ENCODE measurements at regions not wholly inside any gene's neighbourhood (a gene's known extent, or its start where the extent isn't known, plus 50 kb on each side); places are given as distances from the start of the nearest gene placed in this dataset.
"Not testable (repeated sequence)": the region's sequence is repeated elsewhere in the genome, so short reads cannot be mapped to it uniquely, and the experiment has no call there.

- not testable (repeated sequence) for H3K9ac ChIP-seq (ENCODE audit: low read depth, low read length); H3K4me3 ChIP-seq (ENCODE audit: low read depth, low read length); H3K27me3 ChIP-seq (ENCODE audit: control insufficient read depth, insufficient read depth, low read length); H3K4me1 ChIP-seq (ENCODE audit: control insufficient read depth, insufficient read depth, low read length); H3K36me3 ChIP-seq (ENCODE audit: control insufficient read depth, insufficient read depth, low read length); H3K27ac ChIP-seq (ENCODE audit: low read depth, low read length); H3K9me3 ChIP-seq (ENCODE audit: control insufficient read depth, insufficient read depth, low read length)
Observed at GRCh38 chr17:13659051-13659450, 57.3 kb upstream of the HS3ST3A1 start.

- H3K4me3 ChIP-seq (ENCODE audit: low read depth, low read length): no peak overlapping the region
- no peaks in the 10 kb centered on the region; the same call in 1 of the 2 replicates for H3K9me3 ChIP-seq (ENCODE audit: control insufficient read depth, insufficient read depth, low read length)
- H3K36me3 ChIP-seq (ENCODE audit: control insufficient read depth, insufficient read depth, low read length): no peaks in the 10 kb centered on the region
- H3K4me1 ChIP-seq (ENCODE audit: control insufficient read depth, insufficient read depth, low read length): peaks cover 4% of the 10 kb centered on the region
- no peaks in the 10 kb centered on the region for H3K27me3 ChIP-seq (ENCODE audit: control insufficient read depth, insufficient read depth, low read length)
- H3K9ac ChIP-seq (ENCODE audit: low read depth, low read length): no peak overlapping the region
- H3K27ac ChIP-seq (ENCODE audit: low read depth, low read length): no peak overlapping the region
Observed at GRCh38 chr17:13665872-13666635, 64.3 kb upstream of the HS3ST3A1 start.

GRCh38 chr17:13671341-13671740 lies 69.6 kb upstream of the HS3ST3A1 start:
- H3K27ac ChIP-seq (ENCODE audit: low read depth, low read length): peak overlapping the region; percentile 85
- H3K27me3 ChIP-seq (ENCODE audit: control insufficient read depth, insufficient read depth, low read length): no peaks in the 10 kb centered on the region
- H3K4me1 ChIP-seq (ENCODE audit: control insufficient read depth, insufficient read depth, low read length): peaks cover 12% of the 10 kb centered on the region
- H3K36me3 ChIP-seq (ENCODE audit: control insufficient read depth, insufficient read depth, low read length): no peaks in the 10 kb centered on the region
- H3K9me3 ChIP-seq (ENCODE audit: control insufficient read depth, insufficient read depth, low read length): no peaks in the 10 kb centered on the region
- no peak overlapping the region for H3K9ac ChIP-seq (ENCODE audit: low read depth, low read length)
- H3K4me3 ChIP-seq (ENCODE audit: low read depth, low read length): no peak overlapping the region

- no peaks in the 10 kb centered on the region for H3K9me3 ChIP-seq (ENCODE audit: control insufficient read depth, insufficient read depth, low read length)
- H3K9ac ChIP-seq (ENCODE audit: low read depth, low read length): no peak overlapping the region
- peaks cover 12% of the 10 kb centered on the region for H3K4me1 ChIP-seq (ENCODE audit: control insufficient read depth, insufficient read depth, low read length)
- H3K4me3 ChIP-seq (ENCODE audit: low read depth, low read length): no peak overlapping the region
- H3K27me3 ChIP-seq (ENCODE audit: control insufficient read depth, insufficient read depth, low read length): no peaks in the 10 kb centered on the region
- H3K27ac ChIP-seq (ENCODE audit: low read depth, low read length): peak overlapping the region; percentile 85
- H3K36me3 ChIP-seq (ENCODE audit: control insufficient read depth, insufficient read depth, low read length): no peaks in the 10 kb centered on the region
Observed at GRCh38 chr17:13671771-13672170, 70.0 kb upstream of the HS3ST3A1 start.

GRCh38 chr17:13678361-13678760 lies 76.6 kb upstream of the HS3ST3A1 start:
- Histone ChIP-seq H3K9me3 (ENCODE audit: control insufficient read depth, insufficient read depth, low read length) (no peaks in the 10 kb centered on the region), H3K9ac (ENCODE audit: low read depth, low read length) (no peak overlapping the region), H3K4me3 (ENCODE audit: low read depth, low read length) (no peak overlapping the region), H3K36me3 (ENCODE audit: control insufficient read depth, insufficient read depth, low read length) (no peaks in the 10 kb centered on the region), H3K4me1 (ENCODE audit: control insufficient read depth, insufficient read depth, low read length) (no peaks in the 10 kb centered on the region), H3K27me3 (ENCODE audit: control insufficient read depth, insufficient read depth, low read length) (no peaks in the 10 kb centered on the region), H3K27ac (ENCODE audit: low read depth, low read length) (no peak overlapping the region)

- H3K4me3 ChIP-seq (ENCODE audit: low read depth, low read length): no peak overlapping the region
- no peak overlapping the region for H3K27ac ChIP-seq (ENCODE audit: low read depth, low read length)
- no peaks in the 10 kb centered on the region for H3K36me3 ChIP-seq (ENCODE audit: control insufficient read depth, insufficient read depth, low read length)
- H3K9ac ChIP-seq (ENCODE audit: low read depth, low read length): no peak overlapping the region
- no peaks in the 10 kb centered on the region for H3K27me3 ChIP-seq (ENCODE audit: control insufficient read depth, insufficient read depth, low read length)
- no peaks in the 10 kb centered on the region for H3K4me1 ChIP-seq (ENCODE audit: control insufficient read depth, insufficient read depth, low read length)
- no peaks in the 10 kb centered on the region for H3K9me3 ChIP-seq (ENCODE audit: control insufficient read depth, insufficient read depth, low read length)
Observed at GRCh38 chr17:13678841-13679240, 77.1 kb upstream of the HS3ST3A1 start.

- Histone ChIP-seq H3K27me3 (ENCODE audit: control insufficient read depth, insufficient read depth, low read length) (no peaks in the 10 kb centered on the region), H3K9ac (ENCODE audit: low read depth, low read length) (no peak overlapping the region), H3K36me3 (ENCODE audit: control insufficient read depth, insufficient read depth, low read length) (no peaks in the 10 kb centered on the region), H3K27ac (ENCODE audit: low read depth, low read length) (no peak overlapping the region), H3K9me3 (ENCODE audit: control insufficient read depth, insufficient read depth, low read length) (no peaks in the 10 kb centered on the region), H3K4me1 (ENCODE audit: control insufficient read depth, insufficient read depth, low read length) (no peaks in the 10 kb centered on the region), H3K4me3 (ENCODE audit: low read depth, low read length) (no peak overlapping the region)
Observed at GRCh38 chr17:13688716-13689115, 87.0 kb upstream of the HS3ST3A1 start.

GRCh38 chr17:13690806-13691205 lies 89.1 kb upstream of the HS3ST3A1 start:
- Histone ChIP-seq H3K9ac (ENCODE audit: low read depth, low read length) (no peak overlapping the region), H3K9me3 (ENCODE audit: control insufficient read depth, insufficient read depth, low read length) (no peaks in the 10 kb centered on the region), H3K36me3 (ENCODE audit: control insufficient read depth, insufficient read depth, low read length) (no peaks in the 10 kb centered on the region), H3K27me3 (ENCODE audit: control insufficient read depth, insufficient read depth, low read length) (no peaks in the 10 kb centered on the region), H3K4me1 (ENCODE audit: control insufficient read depth, insufficient read depth, low read length) (no peaks in the 10 kb centered on the region), H3K27ac (ENCODE audit: low read depth, low read length) (no peak overlapping the region), H3K4me3 (ENCODE audit: low read depth, low read length) (no peak overlapping the region)

GRCh38 chr17:13694934-13695333 lies 93.2 kb upstream of the HS3ST3A1 start:
- Histone ChIP-seq H3K9ac (ENCODE audit: low read depth, low read length) (no peak overlapping the region), H3K27me3 (ENCODE audit: control insufficient read depth, insufficient read depth, low read length) (no peaks in the 10 kb centered on the region), H3K36me3 (ENCODE audit: control insufficient read depth, insufficient read depth, low read length) (no peaks in the 10 kb centered on the region), H3K9me3 (ENCODE audit: control insufficient read depth, insufficient read depth, low read length) (no peaks in the 10 kb centered on the region), H3K4me1 (ENCODE audit: control insufficient read depth, insufficient read depth, low read length) (no peaks in the 10 kb centered on the region), H3K27ac (ENCODE audit: low read depth, low read length) (no peak overlapping the region), H3K4me3 (ENCODE audit: low read depth, low read length) (no peak overlapping the region)

GRCh38 chr17:13698832-13699231 lies 97.1 kb upstream of the HS3ST3A1 start:
- H3K9ac ChIP-seq (ENCODE audit: low read depth, low read length): no peak overlapping the region
- no peak overlapping the region for H3K4me3 ChIP-seq (ENCODE audit: low read depth, low read length)
- no peaks in the 10 kb centered on the region for H3K36me3 ChIP-seq (ENCODE audit: control insufficient read depth, insufficient read depth, low read length)
- no peaks in the 10 kb centered on the region for H3K27me3 ChIP-seq (ENCODE audit: control insufficient read depth, insufficient read depth, low read length)
- no peaks in the 10 kb centered on the region for H3K4me1 ChIP-seq (ENCODE audit: control insufficient read depth, insufficient read depth, low read length)
- no peak overlapping the region for H3K27ac ChIP-seq (ENCODE audit: low read depth, low read length)
- H3K9me3 ChIP-seq (ENCODE audit: control insufficient read depth, insufficient read depth, low read length): no peaks in the 10 kb centered on the region

- H3K27ac ChIP-seq (ENCODE audit: low read depth, low read length): no peak overlapping the region
- H3K4me3 ChIP-seq (ENCODE audit: low read depth, low read length): no peak overlapping the region
- no peaks in the 10 kb centered on the region for H3K27me3 ChIP-seq (ENCODE audit: control insufficient read depth, insufficient read depth, low read length)
Observed at GRCh38 chr17:13699261-13699660, 97.5 kb upstream of the HS3ST3A1 start.

More at GRCh38 chr17:13699261-13699660, 97.5 kb upstream of the HS3ST3A1 start:
- H3K36me3 ChIP-seq (ENCODE audit: control insufficient read depth, insufficient read depth, low read length): no peaks in the 10 kb centered on the region
- no peaks in the 10 kb centered on the region for H3K4me1 ChIP-seq (ENCODE audit: control insufficient read depth, insufficient read depth, low read length)
- no peaks in the 10 kb centered on the region for H3K9me3 ChIP-seq (ENCODE audit: control insufficient read depth, insufficient read depth, low read length)
- H3K9ac ChIP-seq (ENCODE audit: low read depth, low read length): no peak overlapping the region
